Ovary (tissue), 7 donors: ENCODE measurements at regions not wholly inside any gene's neighbourhood (a gene's known extent, or its start where the extent isn't known, plus 50 kb on each side); places are given as distances from the start of the nearest gene placed in this dataset.

Experiments
- DNase-seq, 5 donors: peaks; one replicate each; pipeline ENCODE4 v3.0.0-alpha.2; 2019 to 2020
- H3K27ac ChIP-seq, 2 donors: fragments of 200-600 bp; one replicate each; pipeline versions ENCODE4 v1.5.1 to v1.8.0; 2019 to 2022
- H3K27me3 ChIP-seq: fragments of 200-600 bp; one replicate; pipeline ENCODE4 v1.8.0; 2022
- H3K36me3 ChIP-seq: fragments of 200-600 bp; sonication (generic); one replicate; pipeline ENCODE4 v1.5.1; 2019
- H3K4me1 ChIP-seq: one replicate; pipeline ENCODE4 v1.8.1; 2013; ENCODE audit warnings: mild to moderate bottlenecking, moderate library complexity; ENCODE audit not compliant: insufficient read depth
- H3K4me3 ChIP-seq: fragments of 200-600 bp; sonication (generic); one replicate; pipeline ENCODE4 v1.5.1; 2017
- H3K9me3 ChIP-seq, 2 donors: fragments of 200-600 bp in 1 of 2; sonication (generic) in 1 of 2; one replicate each; pipeline versions ENCODE4 v1.5.1 to v1.8.1; 2013 to 2019; ENCODE audit warnings: mild to moderate bottlenecking in 1 of 2, moderate library complexity in 1 of 2
- CTCF ChIP-seq, 3 donors: fragments of 450-650 bp in 2 of 3; fragments of 200-600 bp in 1 of 3; IDR thresholded peaks; one replicate each; pipeline versions ENCODE4 v1.5.1 to v1.8.0; 2016 to 2022; ENCODE audit warnings: antibody characterized with exemption in 3 of 3, mild to moderate bottlenecking in 1 of 3
- EP300 ChIP-seq: sonication (generic); formaldehyde crosslinking; IDR thresholded peaks from one replicate; pipeline ENCODE4 v1.6.1; 2017; ENCODE audit warnings: antibody characterized with exemption
- POLR2A ChIP-seq: fragments of 450-650 bp; IDR thresholded peaks from one replicate; pipeline ENCODE4 v1.6.1; 2017; ENCODE audit warnings: antibody characterized with exemption, mild to moderate bottlenecking, moderate library complexity
- WGBS, 3 donors: extraction: QIAGEN DNeasy Blood & Tissue Kit in 1 of 3; methylation state at CpG; one replicate each; pipeline versions ENCODE4 v1.1.5 to v1.1.7; 2013 to 2017; 5-methylcytosine and 5-hydroxymethylcytosine counted together
- intact Hi-C, 4 donors: fragments of 100-400 bp; cut with DNase I; formaldehyde crosslinking; loops; one replicate each; pipeline versions ENCODE4 v1.11.0 to v1.15.1; 2022 to 2023
- donor health status: DM: no; HTN: no; CAD: no; lungs with moderate emphysema.
- donor health status: DM: no; HTN: no; CAD: no.
- donor health status: Bipolar disorder and iron deficiency.
- donor health status: DM: no; HTN: no; CAD: no.
- donor health status: DM: yes; HTN: yes; CAD: no.

GRCh38 chr1:212539737-212540430 lies 68.7 kb upstream of the ATF3 start:
- 71 to 75% (median 75%) methylated on average over 6 of the region's 6 CpGs for WGBS, 3 donors
- TF ChIP-seq CTCF (IDR thresholded peaks at IDR 0.05), result no peak
- no peak for TF ChIP-seq POLR2A
- TF ChIP-seq EP300, result no peak
- Histone ChIP-seq H3K4me3 (no peak overlapping the region), H3K4me1 (no peaks in the 10 kb centered on the region), H3K36me3 (no peaks in the 10 kb centered on the region), H3K27ac (no peak overlapping the region), H3K27me3 (no peaks in the 10 kb centered on the region), H3K9me3 (no peaks in the 10 kb centered on the region)
- intact Hi-C loops, result no loop called here
- DNase-seq, result no peak

GRCh38 chr1:212542761-212543187 lies 65.8 kb upstream of the ATF3 start:
- Histone ChIP-seq H3K27me3 (no peaks in the 10 kb centered on the region), H3K9me3 (no peaks in the 10 kb centered on the region), H3K4me1 (no peaks in the 10 kb centered on the region), H3K27ac (no peak overlapping the region), H3K4me3 (no peak overlapping the region), H3K36me3 (no peaks in the 10 kb centered on the region)
- 64 to 75% (median 65%) methylated on average over 5 of the region's 5 CpGs for WGBS, 3 donors
- DNase-seq, result no peak
- TF ChIP-seq POLR2A (no peak), CTCF (IDR thresholded peaks at IDR 0.05) (no peak), EP300 (no peak)
- intact Hi-C loops, result no loop called here

- 27 to 52% (median 34%) methylated on average over 1 of the region's 1 CpG for WGBS, 3 donors
- Histone ChIP-seq H3K36me3 (no peaks in the 10 kb centered on the region), H3K27ac (no peak overlapping the region)
Measured at GRCh38 chr1:212544110-212544509, 64.5 kb upstream of the ATF3 start.

GRCh38 chr1:212545941-212546635 lies 62.5 kb upstream of the ATF3 start:
- no peak for TF ChIP-seq POLR2A
- TF ChIP-seq EP300, result no peak
- no peak for TF ChIP-seq CTCF (IDR thresholded peaks at IDR 0.05)
- no peaks in the 10 kb centered on the region for H3K27me3 ChIP-seq
- no peaks in the 10 kb centered on the region for H3K4me1 ChIP-seq
- DNase-seq, result peak in 1 of 5 donors; percentile 44
- H3K9me3 ChIP-seq, result no peaks in the 10 kb centered on the region
- intact Hi-C loops, result no loop called here
- no peaks in the 10 kb centered on the region for H3K36me3 ChIP-seq
- no peak overlapping the region for H3K4me3 ChIP-seq
- WGBS, 3 donors, result 70 to 81% (median 72%) methylated on average over 5 of the region's 5 CpGs
- H3K27ac ChIP-seq, result no peak overlapping the region

More at GRCh38 chr1:212544110-212544509, 64.5 kb upstream of the ATF3 start:
- no peaks in the 10 kb centered on the region for H3K9me3 ChIP-seq
- DNase-seq, result no peak
- no peaks in the 10 kb centered on the region for H3K4me1 ChIP-seq
- intact Hi-C loops, result no loop called here
- TF ChIP-seq EP300, result no peak
- no peak for TF ChIP-seq POLR2A
- no peak for TF ChIP-seq CTCF (IDR thresholded peaks at IDR 0.05)
- no peaks in the 10 kb centered on the region for H3K27me3 ChIP-seq
- no peak overlapping the region for H3K4me3 ChIP-seq
